DND-41 (cell line): ENCODE measurements at regions not wholly inside any gene's neighbourhood (a gene's known extent, or its start where the extent isn't known, plus 50 kb on each side); places are given as distances from the start of the nearest gene placed in this dataset.
"Not testable (repeated sequence)": the region's sequence is repeated elsewhere in the genome, so short reads cannot be mapped to it uniquely, and the experiment has no call there.

Source experiments
- ATAC-seq: fragments of 200-7000 bp; cut with Tn5 transposase; 3 replicates; pipeline ENCODE4 v1.9.1; 2021; ENCODE audit warnings: low read depth; ENCODE audit not compliant: insufficient read depth
- DNase-seq: peaks from one replicate; pipeline ENCODE4 v3.0.0-alpha.2; 2020
- H2AFZ ChIP-seq: 2 replicates; pipeline ENCODE4 v1.6.0; 2012; ENCODE audit warnings: low read depth, low read length
- H3K27ac ChIP-seq: 2 replicates; pipeline ENCODE4 v1.5.1; 2012; ENCODE audit warnings: low read length, inconsistent platforms
- H3K27me3 ChIP-seq: fragments of 200-600 bp; sonication (generic); 2 replicates; pipeline ENCODE4 v1.6.0; 2012; ENCODE audit warnings: low read length, mild to moderate bottlenecking, inconsistent platforms; ENCODE audit not compliant: insufficient read depth, poor library complexity
- H3K36me3 ChIP-seq: 2 replicates; pipeline ENCODE4 v1.5.1; 2012; ENCODE audit warnings: low read length, inconsistent platforms; ENCODE audit not compliant: insufficient read depth
- H3K4me1 ChIP-seq: 2 replicates; pipeline ENCODE4 v1.5.1; 2012; ENCODE audit warnings: mild to moderate bottlenecking, low read length; ENCODE audit not compliant: insufficient read depth
- H3K4me2 ChIP-seq: 2 replicates; pipeline ENCODE4 v1.6.0; 2012; ENCODE audit warnings: mild to moderate bottlenecking, moderate library complexity, low read length, inconsistent platforms; ENCODE audit not compliant: insufficient read depth
- H3K4me3 ChIP-seq, 2 experiments: fragments of 200-600 bp in 1 of 2; shearing (Covaris generic) in 1 of 2; 2 replicates each; pipeline ENCODE4 v1.5.1; 2012 to 2016; ENCODE audit warnings: inconsistent platforms in 2 of 2, low read length in 2 of 2, mild to moderate bottlenecking in 2 of 2, low read depth in 1 of 2, moderate library complexity in 1 of 2
- H3K79me2 ChIP-seq: 2 replicates; pipeline ENCODE4 v1.6.0; 2012; ENCODE audit warnings: low read length, inconsistent platforms; ENCODE audit not compliant: insufficient read depth
- H3K9ac ChIP-seq: 2 replicates; pipeline ENCODE4 v1.6.0; 2012; ENCODE audit warnings: low read depth, mild to moderate bottlenecking, inconsistent platforms, low read length, moderate library complexity
- H3K9me3 ChIP-seq: 2 replicates; pipeline ENCODE4 v1.5.1; 2012; ENCODE audit warnings: low read length, moderate library complexity, mild to moderate bottlenecking, inconsistent platforms; ENCODE audit not compliant: insufficient read depth, severe bottlenecking
- H4K20me1 ChIP-seq: 2 replicates; pipeline ENCODE4 v1.6.0; 2012; ENCODE audit warnings: low read length; ENCODE audit not compliant: insufficient read depth
- EZH2 ChIP-seq: IDR thresholded peaks from 3 replicates; pipeline ENCODE4 v1.6.1; 2012; ENCODE audit warnings: borderline replicate concordance, low read depth, mild to moderate bottlenecking, moderate library complexity, low read length, inconsistent platforms; ENCODE audit not compliant: severe bottlenecking
- TF ChIP-seq, protein P1 (sequence below): IDR thresholded peaks from 2 replicates; pipeline ENCODE4 v1.5.1; 2012; ENCODE audit warnings: borderline replicate concordance, low read length, moderate library complexity, mild to moderate bottlenecking; ENCODE audit not compliant: poor library complexity, severe bottlenecking; ENCODE audit errors: extremely low read depth

DNA sequence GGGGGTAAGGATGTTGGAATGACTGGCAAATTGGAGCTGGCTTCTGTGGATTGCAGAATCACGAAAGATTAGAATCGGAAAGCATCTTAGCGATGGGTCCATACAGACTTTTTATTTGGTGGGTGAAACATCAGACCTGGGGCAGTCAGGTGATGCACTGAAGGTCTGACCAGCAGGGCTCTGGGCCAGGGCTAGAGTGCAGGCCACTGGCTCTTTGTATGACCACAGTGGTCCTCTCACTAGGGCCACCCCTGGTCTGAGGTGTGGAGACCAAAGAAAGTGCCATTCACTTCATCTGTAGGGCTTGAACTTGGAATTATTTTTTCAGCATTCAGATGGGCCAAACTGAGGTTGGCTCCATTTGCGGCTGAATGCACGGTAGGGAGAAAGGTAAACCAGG is 306.4 kb downstream of the RPS6KC1 start:
- no peaks in the 10 kb centered on the region for H3K9me3 ChIP-seq
- DNase-seq (no peak), ATAC-seq (no peak)
- no peak overlapping the region for H3K27ac ChIP-seq
- TF ChIP-seq, protein P1, sequence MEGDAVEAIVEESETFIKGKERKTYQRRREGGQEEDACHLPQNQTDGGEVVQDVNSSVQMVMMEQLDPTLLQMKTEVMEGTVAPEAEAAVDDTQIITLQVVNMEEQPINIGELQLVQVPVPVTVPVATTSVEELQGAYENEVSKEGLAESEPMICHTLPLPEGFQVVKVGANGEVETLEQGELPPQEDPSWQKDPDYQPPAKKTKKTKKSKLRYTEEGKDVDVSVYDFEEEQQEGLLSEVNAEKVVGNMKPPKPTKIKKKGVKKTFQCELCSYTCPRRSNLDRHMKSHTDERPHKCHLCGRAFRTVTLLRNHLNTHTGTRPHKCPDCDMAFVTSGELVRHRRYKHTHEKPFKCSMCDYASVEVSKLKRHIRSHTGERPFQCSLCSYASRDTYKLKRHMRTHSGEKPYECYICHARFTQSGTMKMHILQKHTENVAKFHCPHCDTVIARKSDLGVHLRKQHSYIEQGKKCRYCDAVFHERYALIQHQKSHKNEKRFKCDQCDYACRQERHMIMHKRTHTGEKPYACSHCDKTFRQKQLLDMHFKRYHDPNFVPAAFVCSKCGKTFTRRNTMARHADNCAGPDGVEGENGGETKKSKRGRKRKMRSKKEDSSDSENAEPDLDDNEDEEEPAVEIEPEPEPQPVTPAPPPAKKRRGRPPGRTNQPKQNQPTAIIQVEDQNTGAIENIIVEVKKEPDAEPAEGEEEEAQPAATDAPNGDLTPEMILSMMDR, result no peak
- no peak for TF ChIP-seq EZH2
- no peaks in the 10 kb centered on the region for H4K20me1 ChIP-seq
- no peak overlapping the region for H3K4me3 ChIP-seq
- H3K79me2 ChIP-seq, result no peaks in the 10 kb centered on the region
- no peak overlapping the region for H3K9ac ChIP-seq
- no peak overlapping the region for H3K4me2 ChIP-seq
- H3K4me1 ChIP-seq, result no peaks in the 10 kb centered on the region
- no peak overlapping the region for H2AFZ ChIP-seq
- no peaks in the 10 kb centered on the region for H3K36me3 ChIP-seq
- peaks cover 4% of the 10 kb centered on the region for H3K27me3 ChIP-seq

GRCh38 chr1:213358368-213358767 is 307.3 kb downstream of the RPS6KC1 start:
- not testable (repeated sequence) for H3K9ac ChIP-seq, H3K36me3 ChIP-seq, H3K79me2 ChIP-seq, DNase-seq, H3K27me3 ChIP-seq, H3K27ac ChIP-seq, H4K20me1 ChIP-seq, H3K9me3 ChIP-seq, ATAC-seq, H3K4me2 ChIP-seq, H3K4me1 ChIP-seq, H3K4me3 ChIP-seq, H2AFZ ChIP-seq

GRCh38 chr1:213362598-213362997 is 311.6 kb downstream of the RPS6KC1 start:
- Histone ChIP-seq H3K27me3 (no peaks in the 10 kb centered on the region), H3K4me2 (no peak overlapping the region), H3K79me2 (no peaks in the 10 kb centered on the region), H3K9ac (no peak overlapping the region), H3K27ac (no peak overlapping the region), H3K36me3 (no peaks in the 10 kb centered on the region), H3K4me3 (no peak overlapping the region), H3K9me3 (no peaks in the 10 kb centered on the region), H3K4me1 (no peaks in the 10 kb centered on the region), H4K20me1 (no peaks in the 10 kb centered on the region), H2AFZ (no peak overlapping the region)
- no peak for DNase-seq
- TF ChIP-seq, protein P1, result no peak
- TF ChIP-seq EZH2, result no peak
- no peak for ATAC-seq

DNA sequence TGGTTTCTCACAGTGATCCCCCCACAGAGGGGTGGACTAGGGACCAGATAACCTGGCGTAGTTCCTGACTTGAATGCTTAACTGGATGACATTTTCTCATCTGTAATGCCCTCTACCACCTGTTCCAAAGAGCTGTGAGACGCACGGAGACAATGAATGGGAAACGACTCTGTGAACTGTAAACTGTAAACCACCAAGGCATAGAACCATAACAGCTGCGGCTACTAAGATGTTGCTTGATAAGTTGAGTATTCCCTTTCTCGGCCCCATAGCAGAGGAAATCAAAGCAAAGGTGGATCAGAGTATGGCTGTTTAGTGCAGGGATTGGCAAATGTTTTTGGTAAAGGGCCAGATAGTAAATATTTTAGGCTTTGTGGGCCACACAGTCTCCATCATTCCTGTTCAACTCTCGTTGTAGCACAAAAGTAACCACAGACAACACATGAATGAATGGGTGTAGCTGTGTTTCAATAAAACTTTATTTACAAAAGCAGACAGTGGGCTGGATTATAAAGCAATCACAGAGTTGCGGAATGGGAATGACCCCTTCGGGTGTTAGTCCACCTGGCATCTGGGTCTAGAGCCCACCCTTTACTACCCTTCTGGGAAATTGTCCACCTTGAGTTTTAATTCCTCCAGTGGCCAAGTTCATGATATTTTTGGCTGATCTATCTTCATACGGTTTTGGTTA is 315.2 kb downstream of the RPS6KC1 start:
- no peaks in the 10 kb centered on the region for H3K27me3 ChIP-seq
- no peak overlapping the region for H3K4me3 ChIP-seq
- no peaks in the 10 kb centered on the region for H3K36me3 ChIP-seq
- H3K9me3 ChIP-seq, result no peaks in the 10 kb centered on the region
- no peak for ATAC-seq
- no peak overlapping the region for H3K27ac ChIP-seq
- H2AFZ ChIP-seq, result no peak overlapping the region
- DNase-seq, result no peak
- H3K4me1 ChIP-seq, result no peaks in the 10 kb centered on the region
- no peak for TF ChIP-seq EZH2
- TF ChIP-seq, protein P1, result no peak
- H3K79me2 ChIP-seq, result no peaks in the 10 kb centered on the region
- no peaks in the 10 kb centered on the region for H4K20me1 ChIP-seq
- H3K4me2 ChIP-seq, result no peak overlapping the region
- H3K9ac ChIP-seq, result no peak overlapping the region
